ENCODE measurements at regions not wholly inside any gene's neighbourhood (a gene's known extent, or its start where the extent isn't known, plus 50 kb on each side); places are given as distances from the start of the nearest gene placed in this dataset.
"Not testable (repeated sequence)": the region's sequence is repeated elsewhere in the genome, so short reads cannot be mapped to it uniquely, and the experiment has no call there.

DNA sequence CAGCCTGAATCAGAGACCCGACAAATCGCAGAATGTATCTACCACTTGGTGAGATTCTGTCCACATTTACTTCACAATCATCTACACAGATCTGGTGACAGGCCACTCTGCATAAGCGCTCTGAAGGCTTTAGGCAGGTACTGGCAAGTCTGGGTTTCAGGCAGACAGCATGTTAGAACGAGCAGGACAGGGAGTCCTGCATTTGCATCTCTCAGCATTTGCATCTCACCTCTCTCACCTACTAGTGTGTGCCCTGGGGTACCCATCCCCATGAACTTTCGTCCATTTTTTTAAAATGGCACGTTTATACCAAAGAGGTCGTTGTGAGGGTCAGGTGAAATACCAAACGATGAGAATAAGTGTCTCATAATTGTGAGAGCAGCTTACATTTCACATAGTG is 108.2 kb downstream of the SPATA31A1 start:
- DNase-seq: not testable (repeated sequence)

- DNase-seq: peak; percentile 86 to 89
Observed at GRCh38 chr9:39464122-39464777, 108.8 kb downstream of the SPATA31A1 start.

- not testable (repeated sequence) for DNase-seq
Observed at GRCh38 chr9:39474499-39474898, 119.0 kb downstream of the SPATA31A1 start.

- not testable (repeated sequence) for DNase-seq
Observed at GRCh38 chr9:39483073-39483472, 127.6 kb downstream of the SPATA31A1 start.

- DNase-seq: not testable (repeated sequence)
Observed at GRCh38 chr9:39483880-39484279, 128.4 kb downstream of the SPATA31A1 start.

DNA sequence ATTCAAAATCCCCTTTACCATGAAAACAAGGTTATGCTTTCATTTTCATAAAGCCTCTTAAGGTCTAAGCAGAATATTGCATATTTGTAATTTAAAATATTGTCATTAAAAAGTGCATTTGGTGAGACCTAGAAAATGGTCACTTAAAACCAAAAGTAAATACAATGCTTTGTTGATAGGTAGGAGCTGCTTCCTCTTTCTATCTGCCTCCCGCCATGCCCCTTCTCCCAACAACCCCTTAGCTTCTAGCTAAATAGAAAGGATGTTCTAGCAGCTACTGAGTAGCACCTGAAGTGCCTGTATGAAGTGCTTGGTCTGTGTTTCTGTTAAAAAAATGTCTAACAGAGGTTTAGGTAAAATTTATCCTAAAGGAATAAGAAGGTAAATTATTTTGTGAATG is 128.8 kb downstream of the SPATA31A1 start:
- not testable (repeated sequence) for DNase-seq

GRCh38 chr9:39487477-39487876 is 132.0 kb downstream of the SPATA31A1 start:
- not testable (repeated sequence) for DNase-seq

DNA sequence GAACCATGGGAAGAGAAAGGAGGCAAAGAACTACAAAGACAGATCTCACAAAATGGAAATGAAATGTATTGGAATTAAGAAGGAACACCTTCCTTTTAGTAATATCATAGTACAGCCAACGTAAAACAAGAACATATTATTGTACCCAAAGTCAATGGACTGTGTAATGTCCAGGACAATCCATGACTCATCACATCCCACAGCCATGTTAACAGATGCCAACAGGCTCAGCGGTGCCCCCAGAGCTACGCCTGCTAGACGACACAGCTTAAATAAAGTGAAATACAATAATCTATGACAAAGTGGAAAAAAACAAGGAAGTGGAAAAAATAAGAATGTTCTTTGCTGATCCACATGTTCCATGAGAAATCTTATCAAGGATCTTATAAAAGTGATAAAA is 140.8 kb downstream of the SPATA31A1 start:
- DNase-seq: not testable (repeated sequence)

- not testable (repeated sequence) for DNase-seq
Observed at GRCh38 chr9:39503178-39503577, 147.7 kb downstream of the SPATA31A1 start.

DNA sequence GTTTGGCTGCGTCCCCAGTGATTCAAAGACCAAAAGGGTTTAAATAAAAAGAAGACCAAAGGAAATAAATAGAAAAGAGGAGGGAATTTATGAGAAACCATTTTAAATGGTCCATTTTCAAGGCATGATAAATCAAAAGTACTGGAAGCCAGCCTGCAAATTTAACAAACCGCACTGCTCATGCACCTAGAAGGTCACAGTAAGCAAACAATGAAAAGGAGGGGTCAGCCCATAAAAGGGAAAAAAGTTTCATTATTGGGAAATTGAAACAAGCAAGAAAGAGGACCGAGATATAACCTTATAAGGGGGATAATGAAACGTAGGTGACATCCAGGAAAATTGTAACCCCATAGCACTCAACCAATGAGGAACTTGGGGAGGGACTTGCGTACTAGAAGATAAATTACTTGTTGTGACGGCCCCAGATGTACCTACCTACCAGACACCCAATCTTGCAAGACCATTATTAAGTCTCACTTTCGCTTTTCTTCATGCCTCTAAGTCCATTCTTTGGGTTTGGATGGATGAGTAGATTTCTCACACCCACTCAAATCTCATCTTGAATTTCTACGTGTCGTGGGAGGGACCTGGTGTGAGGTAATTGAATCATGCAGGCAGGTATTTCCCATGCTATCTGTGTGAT is 172.0 kb downstream of the SPATA31A1 start:
- DNase-seq: not testable (repeated sequence)

DNA sequence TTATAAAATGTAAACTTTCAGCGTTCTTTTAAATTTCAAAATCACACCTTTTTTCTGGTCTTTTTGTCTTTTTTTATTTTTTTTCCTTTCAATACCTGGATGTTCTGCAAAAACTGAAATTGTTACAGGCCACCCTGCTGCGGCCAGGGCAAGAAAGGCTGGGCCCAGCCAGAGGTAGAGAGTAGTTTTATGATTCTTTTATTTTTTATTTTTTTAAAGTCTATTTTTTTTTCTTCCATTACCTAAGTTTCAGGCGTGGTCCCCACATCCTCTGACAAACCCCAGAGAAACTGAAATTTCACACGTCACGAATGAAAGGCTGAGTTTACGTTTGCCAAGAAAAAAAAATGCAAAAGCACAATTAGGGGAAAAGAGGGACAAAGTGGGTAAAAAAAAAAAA is 177.1 kb downstream of the SPATA31A1 start:
- DNase-seq: not testable (repeated sequence)

DNA sequence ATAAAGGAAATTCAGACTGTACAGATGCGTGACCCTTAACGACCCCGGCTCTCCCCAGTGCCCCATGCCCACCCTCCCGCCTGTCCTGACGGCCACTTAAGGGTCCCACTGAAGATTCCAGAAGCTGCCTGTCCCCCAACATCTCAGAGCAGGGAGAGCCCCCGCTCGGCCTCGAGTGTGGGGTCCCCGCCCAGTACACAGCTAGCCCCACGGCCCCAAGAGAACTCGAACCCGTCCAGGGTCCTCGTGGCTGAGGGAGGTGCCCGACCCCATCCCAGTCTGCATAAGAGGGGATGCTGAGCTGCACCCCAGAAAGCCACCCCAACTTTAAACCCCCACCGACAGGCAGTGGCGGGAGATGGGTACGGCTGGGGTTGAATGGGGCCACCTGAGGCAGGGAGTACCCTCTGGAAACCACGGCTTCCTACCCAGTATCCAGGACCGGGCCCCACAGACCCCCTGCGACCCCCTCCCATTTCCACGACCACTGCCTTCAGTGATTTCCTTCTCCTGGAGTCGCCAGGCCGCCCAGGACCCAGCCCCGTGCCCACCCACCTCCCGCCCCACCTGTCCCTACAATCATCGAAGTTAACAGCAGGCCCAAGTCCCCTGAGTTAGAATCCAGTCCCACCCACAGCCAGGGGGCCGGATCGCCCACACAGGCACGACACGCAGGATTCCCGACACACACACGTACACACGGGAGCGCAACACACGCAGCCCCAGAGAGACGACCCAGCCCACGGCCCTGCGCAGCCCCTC is 177.7 kb downstream of the SPATA31A1 start:
- not testable (repeated sequence) for DNase-seq

- not testable (repeated sequence) for DNase-seq
Observed at GRCh38 chr9:39533763-39534548, 178.5 kb downstream of the SPATA31A1 start.

- not testable (repeated sequence) for DNase-seq
Observed at GRCh38 chr9:39534897-39535296, 179.4 kb downstream of the SPATA31A1 start.

- DNase-seq: not testable (repeated sequence)
Observed at GRCh38 chr9:39542157-39542556, 186.7 kb downstream of the SPATA31A1 start.

GRCh38 chr9:39545079-39545478 is 189.6 kb downstream of the SPATA31A1 start:
- not testable (repeated sequence) for DNase-seq

DNA sequence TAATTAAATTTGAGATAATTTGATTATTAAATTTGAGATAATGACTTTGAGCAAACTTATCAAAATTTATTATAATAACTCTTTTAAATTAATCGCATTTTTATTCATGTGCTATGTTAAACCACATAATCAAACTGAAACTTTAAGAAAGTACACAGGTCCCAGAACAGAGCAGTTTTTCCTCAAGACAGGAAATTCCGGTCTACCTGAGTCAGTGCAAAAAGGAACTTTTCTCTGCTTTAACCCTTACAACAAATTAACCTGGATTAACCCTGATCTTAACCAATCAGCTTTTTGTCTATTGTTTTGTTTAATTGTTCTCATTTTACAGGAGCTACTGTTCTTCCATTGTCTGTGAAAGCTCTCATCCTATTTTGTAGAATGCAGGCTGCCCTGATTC is 195.1 kb downstream of the SPATA31A1 start:
- DNase-seq: not testable (repeated sequence)

GRCh38 chr9:39551544-39551943 is 196.1 kb downstream of the SPATA31A1 start:
- not testable (repeated sequence) for DNase-seq

DNA sequence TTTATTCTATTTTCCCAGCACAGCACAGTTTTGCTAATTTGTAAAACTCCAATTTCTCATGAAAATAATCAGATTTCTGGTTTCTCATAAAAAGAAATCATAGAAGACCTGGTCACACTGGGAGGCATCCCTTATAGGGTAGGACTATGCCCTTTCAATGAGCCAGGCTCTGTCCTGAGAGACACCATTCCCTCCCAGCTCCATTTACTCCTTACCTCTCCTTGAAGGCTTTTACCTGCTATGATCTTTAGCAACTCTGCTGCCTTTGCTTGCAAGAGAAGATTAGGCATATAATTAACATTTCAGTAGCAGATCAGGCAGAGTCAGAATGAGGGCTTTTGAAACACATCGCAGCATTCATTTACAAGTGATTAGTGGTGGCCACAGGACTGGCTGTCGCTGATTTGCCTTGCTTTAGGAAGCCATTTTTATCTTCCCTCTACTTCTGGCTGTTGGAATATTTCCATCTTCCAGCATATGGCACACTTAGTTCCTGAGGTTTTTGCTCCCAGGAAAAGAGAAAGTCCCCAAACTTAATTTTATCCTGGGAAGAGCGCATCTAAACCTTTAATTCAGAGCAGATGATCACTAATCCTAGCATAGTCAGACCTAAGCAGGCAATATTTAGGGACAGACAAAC is 196.9 kb downstream of the SPATA31A1 start:
- not testable (repeated sequence) for DNase-seq

DNA sequence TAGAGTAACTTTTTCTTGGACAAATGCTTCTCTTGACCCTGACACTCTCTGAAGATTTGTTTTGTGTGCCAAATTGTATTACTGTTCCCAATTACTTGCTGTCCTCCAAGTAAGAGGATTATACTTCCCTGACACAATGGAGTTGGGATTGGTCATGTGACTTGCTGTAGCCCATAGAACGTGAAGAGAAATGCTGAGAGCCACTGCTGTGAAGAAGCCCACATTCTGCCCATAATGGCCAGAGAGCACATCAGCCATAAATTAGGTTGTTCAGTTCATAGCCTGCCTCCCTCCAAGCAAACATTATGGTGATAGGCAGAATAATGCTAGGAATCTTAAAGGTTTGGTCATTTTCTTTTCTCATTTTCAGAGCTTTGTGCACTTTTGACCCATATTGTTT is 198.9 kb downstream of the SPATA31A1 start:
- DNase-seq: not testable (repeated sequence)

- not testable (repeated sequence) for DNase-seq
Observed at GRCh38 chr9:39559384-39559783, 203.9 kb downstream of the SPATA31A1 start.

DNA sequence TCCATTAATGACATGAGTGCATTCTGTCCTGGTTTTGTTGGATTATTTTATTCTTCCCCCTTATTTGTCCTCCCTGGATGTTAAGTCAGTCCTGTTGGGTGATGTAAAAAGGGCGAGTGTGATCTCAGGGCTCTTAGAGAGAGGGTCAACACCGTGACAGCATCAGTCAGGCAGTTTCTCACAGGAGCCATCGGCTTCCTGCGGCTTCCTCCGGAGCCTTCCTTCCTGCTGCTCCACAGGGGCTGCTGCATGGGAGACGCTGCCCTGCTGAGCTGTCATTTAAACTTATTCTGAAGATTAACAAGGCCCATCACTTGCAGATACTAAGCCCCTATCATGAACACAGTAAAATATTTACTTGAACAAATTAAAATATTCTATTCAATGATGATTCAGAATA is 211.3 kb downstream of the SPATA31A1 start:
- not testable (repeated sequence) for DNase-seq
